Lower lobe of right lung (tissue), 2 donors: ENCODE measurements at regions not wholly inside any gene's neighbourhood (a gene's known extent, or its start where the extent isn't known, plus 50 kb on each side); places are given as distances from the start of the nearest gene placed in this dataset.

Experiments used
- ATAC-seq, 2 donors: fragments of 200-7000 bp; cut with Tn5 transposase; one replicate each; pipeline ENCODE4 v1.9.1; 2020 to 2022; ENCODE audit warnings: mild to moderate bottlenecking in 2 of 2, moderate library complexity in 2 of 2
- DNase-seq: peaks from one replicate; pipeline ENCODE4 v3.0.0-alpha.2; 2020
- H3K27ac ChIP-seq: fragments of 200-600 bp; one replicate; pipeline ENCODE4 v1.8.0; 2022
- H3K27me3 ChIP-seq: fragments of 200-600 bp; one replicate; pipeline ENCODE4 v1.8.0; 2022; ENCODE audit warnings: low read depth
- H3K36me3 ChIP-seq: fragments of 200-600 bp; one replicate; pipeline ENCODE4 v1.8.0; 2022; ENCODE audit warnings: mild to moderate bottlenecking
- H3K4me1 ChIP-seq: fragments of 200-600 bp; one replicate; pipeline ENCODE4 v1.8.0; 2022
- H3K4me3 ChIP-seq: fragments of 200-600 bp; one replicate; pipeline ENCODE4 v1.8.0; 2022; ENCODE audit warnings: mild to moderate bottlenecking
- H3K9me3 ChIP-seq: fragments of 200-600 bp; one replicate; pipeline ENCODE4 v1.8.0; 2022
- CTCF ChIP-seq: fragments of 200-600 bp; IDR thresholded peaks from one replicate; pipeline ENCODE4 v1.8.0; 2022; ENCODE audit warnings: antibody characterized with exemption, mild to moderate bottlenecking
- intact Hi-C: fragments of 100-400 bp; cut with DNase I; formaldehyde crosslinking; loops from one replicate; pipeline ENCODE4 v1.11.0; 2022
- donor health status: DM: no; HTN: yes; CAD: no; lungs with severe emphysema.

DNA sequence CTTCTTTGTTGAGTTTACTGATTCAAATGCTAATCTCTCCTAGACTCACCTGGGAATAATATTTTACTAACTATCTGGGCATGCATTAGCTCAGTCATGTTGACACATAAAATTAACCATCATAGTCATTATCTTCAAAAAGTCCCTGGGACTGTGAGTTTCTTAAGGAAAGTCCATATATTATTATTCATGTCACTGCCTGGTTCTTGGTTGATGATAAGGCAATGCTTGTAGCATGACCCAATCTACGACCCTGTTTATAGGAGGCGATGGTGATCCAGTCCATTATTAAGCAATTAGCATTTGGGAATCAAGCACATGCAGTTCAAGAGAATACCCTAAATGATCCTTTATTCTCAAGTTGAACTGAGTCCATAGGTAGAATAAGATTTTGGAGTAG is 54.8 kb upstream of the MPHOSPH6 start:
- H3K27me3 ChIP-seq, result no peaks in the 10 kb centered on the region
- no peak for TF ChIP-seq CTCF
- DNase-seq, result no peak
- H3K36me3 ChIP-seq, result no peaks in the 10 kb centered on the region
- no peak overlapping the region for H3K27ac ChIP-seq
- intact Hi-C loops, result no loop called here
- no peak for ATAC-seq
- no peak overlapping the region for H3K4me3 ChIP-seq
- peaks cover 2% of the 10 kb centered on the region for H3K4me1 ChIP-seq
- H3K9me3 ChIP-seq, result no peaks in the 10 kb centered on the region

DNA sequence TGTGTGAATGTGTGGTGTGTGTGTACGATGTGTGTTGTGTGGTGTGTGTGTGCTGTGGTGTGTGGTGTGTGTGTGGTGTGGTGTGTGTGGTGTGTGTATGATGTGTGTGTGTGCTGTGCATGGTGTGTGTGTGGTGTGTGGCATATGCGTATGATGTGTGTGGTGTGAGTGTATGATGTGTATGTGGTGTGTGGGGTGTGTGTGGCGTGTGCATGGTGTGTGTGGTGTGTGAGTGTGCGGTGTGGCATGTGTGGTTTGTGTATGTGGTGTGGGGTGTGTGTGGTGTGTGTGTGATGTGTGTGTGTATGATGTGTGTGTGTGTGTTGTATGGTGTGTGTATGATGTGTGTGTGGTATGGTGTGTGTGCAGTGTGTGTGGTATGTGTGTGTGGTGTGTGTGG is 50.5 kb upstream of the MPHOSPH6 start:
- intact Hi-C loops, result no loop called here
- DNase-seq, result no peak
- no peak overlapping the region for H3K4me3 ChIP-seq

More for the DNA sequence above, 50.5 kb upstream of the MPHOSPH6 start:
- TF ChIP-seq CTCF, result no peak
- H3K27me3 ChIP-seq, result no peaks in the 10 kb centered on the region
- no peak overlapping the region for H3K27ac ChIP-seq
- no peak for ATAC-seq
- H3K4me1 ChIP-seq, result no peaks in the 10 kb centered on the region
- no peaks in the 10 kb centered on the region for H3K9me3 ChIP-seq
- H3K36me3 ChIP-seq, result no peaks in the 10 kb centered on the region
